Right lobe of liver (tissue), 4 donors: ENCODE measurements at regions not wholly inside any gene's neighbourhood (a gene's known extent, or its start where the extent isn't known, plus 50 kb on each side); places are given as distances from the start of the nearest gene placed in this dataset.

Experiments
- POLR2A ChIP-seq: fragments of 450-650 bp; IDR thresholded peaks from one replicate; pipeline ENCODE4 v1.6.1; 2017; ENCODE audit warnings: antibody characterized with exemption, mild to moderate bottlenecking
- TF ChIP-seq, protein P1 (sequence below), 4 donors: fragments of 200-600 bp in 3 of 4; fragments of 450-650 bp in 1 of 4; IDR thresholded peaks; one replicate each; pipeline versions ENCODE4 v1.5.1 to v1.8.0; 2016 to 2022; ENCODE audit warnings: antibody characterized with exemption in 4 of 4, mild to moderate bottlenecking in 2 of 4
- donor health status: DM: no; HTN: no; CAD: no.
- donor health status: DM: no; HTN: no; CAD: no.
- donor health status: DM: no; HTN: yes; CAD: no.

GRCh38 chr1:185529673-185530072 is 204.5 kb upstream of the HMCN1 start:
- TF ChIP-seq, protein P1, sequence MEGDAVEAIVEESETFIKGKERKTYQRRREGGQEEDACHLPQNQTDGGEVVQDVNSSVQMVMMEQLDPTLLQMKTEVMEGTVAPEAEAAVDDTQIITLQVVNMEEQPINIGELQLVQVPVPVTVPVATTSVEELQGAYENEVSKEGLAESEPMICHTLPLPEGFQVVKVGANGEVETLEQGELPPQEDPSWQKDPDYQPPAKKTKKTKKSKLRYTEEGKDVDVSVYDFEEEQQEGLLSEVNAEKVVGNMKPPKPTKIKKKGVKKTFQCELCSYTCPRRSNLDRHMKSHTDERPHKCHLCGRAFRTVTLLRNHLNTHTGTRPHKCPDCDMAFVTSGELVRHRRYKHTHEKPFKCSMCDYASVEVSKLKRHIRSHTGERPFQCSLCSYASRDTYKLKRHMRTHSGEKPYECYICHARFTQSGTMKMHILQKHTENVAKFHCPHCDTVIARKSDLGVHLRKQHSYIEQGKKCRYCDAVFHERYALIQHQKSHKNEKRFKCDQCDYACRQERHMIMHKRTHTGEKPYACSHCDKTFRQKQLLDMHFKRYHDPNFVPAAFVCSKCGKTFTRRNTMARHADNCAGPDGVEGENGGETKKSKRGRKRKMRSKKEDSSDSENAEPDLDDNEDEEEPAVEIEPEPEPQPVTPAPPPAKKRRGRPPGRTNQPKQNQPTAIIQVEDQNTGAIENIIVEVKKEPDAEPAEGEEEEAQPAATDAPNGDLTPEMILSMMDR (IDR thresholded peaks at IDR 0.05): no peak
- no peak for TF ChIP-seq POLR2A
